ENCODE measurements at regions not wholly inside any gene's neighbourhood (a gene's known extent, or its start where the extent isn't known, plus 50 kb on each side); places are given as distances from the start of the nearest gene placed in this dataset.

- no peak for DNase-seq
- no peaks in the 10 kb centered on the region for H3K36me3 ChIP-seq (ENCODE audit: low read depth, missing control alignments)
- TF ChIP-seq CTCF (IDR thresholded peaks at IDR 0.05): no peak
Observed at GRCh38 chr6:100980949-100981348, 99.8 kb upstream of the ASCC3 start.

GRCh38 chr6:100986921-100987320 is 105.8 kb upstream of the ASCC3 start:
- intact Hi-C loops (cut with DNase I; ENCODE audit: low total_unique reads): no loop called here
- H3K4me1 ChIP-seq: no peaks in the 10 kb centered on the region

More at GRCh38 chr6:100980949-100981348, 99.8 kb upstream of the ASCC3 start:
- 74 to 75% methylated on average over 1 of the region's 1 CpG for WGBS, 2 donors
- no peak overlapping the region for H3K27ac ChIP-seq
- intact Hi-C loops (cut with DNase I; ENCODE audit: low total_unique reads): no loop called here
- no peaks in the 10 kb centered on the region for H3K9me3 ChIP-seq
- no peaks in the 10 kb centered on the region for H3K4me1 ChIP-seq
- H3K27me3 ChIP-seq: no peaks in the 10 kb centered on the region
- H3K4me3 ChIP-seq: no peak overlapping the region

GRCh38 chr6:100987556-100987955 is 106.4 kb upstream of the ASCC3 start:
- DNase-seq: no peak
- TF ChIP-seq POLR2A (IDR thresholded peaks at IDR 0.05) (no peak), CTCF (IDR thresholded peaks at IDR 0.05) (no peak)
- Histone ChIP-seq H3K4me3 (no peak overlapping the region), H3K4me1 (no peaks in the 10 kb centered on the region), H3K27ac (no peak overlapping the region), H3K27me3 (no peaks in the 10 kb centered on the region), H3K36me3 (ENCODE audit: low read depth, missing control alignments) (no peaks in the 10 kb centered on the region), H3K9me3 (no peaks in the 10 kb centered on the region)
- WGBS, 2 donors: 86 to 90% methylated on average over 5 of the region's 5 CpGs
- intact Hi-C loops (cut with DNase I; ENCODE audit: low total_unique reads): no loop called here

More at GRCh38 chr6:100986921-100987320, 105.8 kb upstream of the ASCC3 start:
- no peak for DNase-seq
- WGBS, 2 donors: 85 to 89% methylated on average over 1 of the region's 1 CpG
- H3K27ac ChIP-seq: no peak overlapping the region
- H3K36me3 ChIP-seq (ENCODE audit: low read depth, missing control alignments): no peaks in the 10 kb centered on the region
- no peak overlapping the region for H3K4me3 ChIP-seq
- no peaks in the 10 kb centered on the region for H3K27me3 ChIP-seq
- no peaks in the 10 kb centered on the region for H3K9me3 ChIP-seq
- TF ChIP-seq POLR2A (IDR thresholded peaks at IDR 0.05): no peak
- no peak for TF ChIP-seq CTCF (IDR thresholded peaks at IDR 0.05)

GRCh38 chr6:100988391-100988984 is 107.4 kb upstream of the ASCC3 start:
- DNase-seq: no peak
- intact Hi-C loops (cut with DNase I; ENCODE audit: low total_unique reads): no loop called here

More at GRCh38 chr6:100988391-100988984, 107.4 kb upstream of the ASCC3 start:
- no peak overlapping the region for H3K4me3 ChIP-seq
- no peaks in the 10 kb centered on the region for H3K9me3 ChIP-seq
- H3K4me1 ChIP-seq: no peaks in the 10 kb centered on the region
- TF ChIP-seq POLR2A (IDR thresholded peaks at IDR 0.05) (no peak), CTCF (IDR thresholded peaks at IDR 0.05) (no peak)
- H3K27ac ChIP-seq: no peak overlapping the region
- H3K27me3 ChIP-seq: no peaks in the 10 kb centered on the region
- WGBS, 2 donors: 99 to 100% methylated on average over 2 of the region's 2 CpGs
- no peaks in the 10 kb centered on the region for H3K36me3 ChIP-seq (ENCODE audit: low read depth, missing control alignments)
